Ishikawa (cell line): ENCODE measurements at regions not wholly inside any gene's neighbourhood (a gene's known extent, or its start where the extent isn't known, plus 50 kb on each side); places are given as distances from the start of the nearest gene placed in this dataset.

Experiments
- CEBPB ChIP-seq: IDR thresholded peaks from 2 replicates; pipeline ENCODE4 v1.6.1; 2012
- CREB1 ChIP-seq: IDR thresholded peaks from 2 replicates; pipeline ENCODE4 v1.6.1; 2012; ENCODE audit warnings: low read depth
- EGR1 ChIP-seq: IDR thresholded peaks from 2 replicates; pipeline ENCODE4 v1.6.1; 2012
- EP300 ChIP-seq: IDR thresholded peaks from 2 replicates; pipeline ENCODE4 v1.6.1; 2012; ENCODE audit warnings: borderline replicate concordance
- FOXM1 ChIP-seq: IDR thresholded peaks from 2 replicates; pipeline ENCODE4 v1.6.1; 2012; ENCODE audit warnings: low read depth, borderline replicate concordance
- MAX ChIP-seq: IDR thresholded peaks from 2 replicates; pipeline ENCODE4 v1.6.1; 2012
- NFIC ChIP-seq: IDR thresholded peaks from 2 replicates; pipeline ENCODE4 v1.6.1; 2012
- RAD21 ChIP-seq: IDR thresholded peaks from 2 replicates; pipeline ENCODE4 v1.6.1; 2012; ENCODE audit warnings: low read depth
- TAF1 ChIP-seq: IDR thresholded peaks from 2 replicates; pipeline ENCODE4 v1.6.1; 2012; ENCODE audit warnings: low read depth, mild to moderate bottlenecking
- TCF12 ChIP-seq: IDR thresholded peaks from 2 replicates; pipeline ENCODE4 v1.6.1; 2012; ENCODE audit warnings: low read depth
- TEAD4 ChIP-seq: IDR thresholded peaks from 2 replicates; pipeline ENCODE4 v1.6.1; 2012
- USF1 ChIP-seq: IDR thresholded peaks from 2 replicates; pipeline ENCODE4 v1.6.1; 2012
- YY1 ChIP-seq: IDR thresholded peaks from 2 replicates; pipeline ENCODE4 v1.6.1; 2012; ENCODE audit warnings: low read depth
- ZBTB7A ChIP-seq: IDR thresholded peaks from 2 replicates; pipeline ENCODE4 v1.6.1; 2012; ENCODE audit warnings: low read depth
- TF ChIP-seq, protein P1 (sequence below): IDR thresholded peaks from 2 replicates; pipeline ENCODE4 v1.6.1; 2012; ENCODE audit warnings: low read depth, mild to moderate bottlenecking

DNA sequence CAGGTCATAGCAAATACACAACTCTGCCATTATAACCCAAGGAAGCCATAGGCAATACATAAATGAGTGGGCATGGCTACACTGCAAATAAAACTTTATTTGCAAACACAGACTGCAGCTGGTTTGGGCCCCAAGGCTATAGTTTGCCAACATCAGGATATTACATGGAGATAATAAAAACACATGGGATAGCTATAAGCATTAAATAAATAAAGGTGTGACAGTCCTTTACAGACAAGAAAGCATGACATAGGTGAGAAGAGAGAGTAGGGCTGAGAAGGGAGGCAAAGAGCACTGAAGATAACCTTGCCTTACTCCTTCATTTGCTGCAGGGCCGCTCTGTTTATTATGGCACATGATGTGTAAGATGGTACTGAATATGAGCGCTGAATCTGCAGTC lies 135.1 kb upstream of the GHITM start:
- TF ChIP-seq TAF1 (no peak), YY1 (no peak), ZBTB7A (no peak), EP300 (no peak), USF1 (no peak), MAX (no peak), CREB1 (no peak), EGR1 (no peak), CEBPB (no peak), FOXM1 (no peak), TEAD4 (no peak), NFIC (no peak), TCF12 (no peak)
- TF ChIP-seq, protein P1, sequence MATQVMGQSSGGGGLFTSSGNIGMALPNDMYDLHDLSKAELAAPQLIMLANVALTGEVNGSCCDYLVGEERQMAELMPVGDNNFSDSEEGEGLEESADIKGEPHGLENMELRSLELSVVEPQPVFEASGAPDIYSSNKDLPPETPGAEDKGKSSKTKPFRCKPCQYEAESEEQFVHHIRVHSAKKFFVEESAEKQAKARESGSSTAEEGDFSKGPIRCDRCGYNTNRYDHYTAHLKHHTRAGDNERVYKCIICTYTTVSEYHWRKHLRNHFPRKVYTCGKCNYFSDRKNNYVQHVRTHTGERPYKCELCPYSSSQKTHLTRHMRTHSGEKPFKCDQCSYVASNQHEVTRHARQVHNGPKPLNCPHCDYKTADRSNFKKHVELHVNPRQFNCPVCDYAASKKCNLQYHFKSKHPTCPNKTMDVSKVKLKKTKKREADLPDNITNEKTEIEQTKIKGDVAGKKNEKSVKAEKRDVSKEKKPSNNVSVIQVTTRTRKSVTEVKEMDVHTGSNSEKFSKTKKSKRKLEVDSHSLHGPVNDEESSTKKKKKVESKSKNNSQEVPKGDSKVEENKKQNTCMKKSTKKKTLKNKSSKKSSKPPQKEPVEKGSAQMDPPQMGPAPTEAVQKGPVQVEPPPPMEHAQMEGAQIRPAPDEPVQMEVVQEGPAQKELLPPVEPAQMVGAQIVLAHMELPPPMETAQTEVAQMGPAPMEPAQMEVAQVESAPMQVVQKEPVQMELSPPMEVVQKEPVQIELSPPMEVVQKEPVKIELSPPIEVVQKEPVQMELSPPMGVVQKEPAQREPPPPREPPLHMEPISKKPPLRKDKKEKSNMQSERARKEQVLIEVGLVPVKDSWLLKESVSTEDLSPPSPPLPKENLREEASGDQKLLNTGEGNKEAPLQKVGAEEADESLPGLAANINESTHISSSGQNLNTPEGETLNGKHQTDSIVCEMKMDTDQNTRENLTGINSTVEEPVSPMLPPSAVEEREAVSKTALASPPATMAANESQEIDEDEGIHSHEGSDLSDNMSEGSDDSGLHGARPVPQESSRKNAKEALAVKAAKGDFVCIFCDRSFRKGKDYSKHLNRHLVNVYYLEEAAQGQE: no peak

DNA sequence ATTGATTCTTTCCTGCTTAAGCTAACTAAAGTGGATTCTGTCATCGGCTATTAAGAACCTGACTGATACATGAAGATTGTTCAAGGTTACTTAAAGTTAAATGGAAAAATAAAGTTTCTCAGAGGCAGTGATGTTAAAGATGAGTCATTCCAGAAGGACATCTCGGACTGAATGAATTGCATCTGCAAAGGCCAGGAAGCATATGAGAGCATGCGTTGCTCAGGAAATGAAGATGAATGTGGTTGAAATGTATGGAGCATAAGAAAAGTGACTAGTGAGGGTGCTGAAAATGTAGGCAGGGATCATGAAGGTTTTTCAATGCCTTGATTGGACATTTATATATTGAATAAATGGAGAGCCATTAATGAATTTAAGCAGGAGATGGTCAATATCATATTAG lies 133.9 kb upstream of the GHITM start:
- no peak for TF ChIP-seq USF1
- no peak for TF ChIP-seq FOXM1
- no peak for TF ChIP-seq CREB1
- TF ChIP-seq TEAD4: no peak
- TF ChIP-seq TAF1: no peak
- TF ChIP-seq CEBPB: no peak
- no peak for TF ChIP-seq MAX
- TF ChIP-seq EP300: no peak
- TF ChIP-seq ZBTB7A: no peak
- TF ChIP-seq TCF12: no peak
- TF ChIP-seq, protein P1: no peak
- TF ChIP-seq RAD21: no peak
- TF ChIP-seq YY1: no peak
- TF ChIP-seq EGR1: no peak
- no peak for TF ChIP-seq NFIC

DNA sequence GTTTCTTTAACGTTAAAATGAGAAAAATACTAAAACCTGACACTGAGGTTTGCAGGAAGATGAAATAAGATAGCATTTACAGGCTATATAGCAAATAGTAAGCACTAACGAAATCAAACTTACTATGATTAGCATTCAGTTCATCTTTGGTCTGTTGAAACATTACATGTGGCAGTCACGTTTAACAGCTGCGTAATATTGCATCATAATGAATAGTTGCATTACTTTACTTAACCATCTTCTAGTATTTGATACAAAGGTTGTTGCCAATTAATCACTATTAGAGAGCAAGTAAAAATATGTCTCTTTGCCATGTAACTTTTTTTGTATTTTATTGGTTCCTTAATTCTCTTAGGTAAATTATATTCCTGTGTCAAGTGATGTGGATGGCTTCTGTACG lies 131.8 kb upstream of the GHITM start:
- no peak for TF ChIP-seq EGR1
- no peak for TF ChIP-seq EP300
- no peak for TF ChIP-seq TAF1
- TF ChIP-seq TCF12: no peak
- no peak for TF ChIP-seq CEBPB
- TF ChIP-seq NFIC: no peak
- no peak for TF ChIP-seq RAD21
- TF ChIP-seq ZBTB7A: no peak
- TF ChIP-seq USF1: no peak
- TF ChIP-seq, protein P1: no peak
- TF ChIP-seq TEAD4: no peak
- TF ChIP-seq CREB1: no peak

GRCh38 chr10:84008878-84009277 lies 130.4 kb upstream of the GHITM start:
- TF ChIP-seq TEAD4 (no peak), NFIC (no peak), MAX (no peak), TCF12 (no peak), EGR1 (no peak), CEBPB (no peak), EP300 (no peak), YY1 (peak; percentile 27; the same call in 1 of the 2 replicates), CREB1 (no peak), RAD21 (peak; percentile 43; the same call in 1 of the 2 replicates), FOXM1 (no peak), USF1 (no peak)
- TF ChIP-seq, protein P1: no peak
